Activated T-cell treated with anti-CD3 and anti-CD28 coated beads, Interleukin-2, amount 50 U/mL, for 4 hours (primary cell): ENCODE measurements at regions not wholly inside any gene's neighbourhood (a gene's known extent, or its start where the extent isn't known, plus 50 kb on each side); places are given as distances from the start of the nearest gene placed in this dataset.
"Not testable (repeated sequence)": the region's sequence is repeated elsewhere in the genome, so short reads cannot be mapped to it uniquely, and the experiment has no call there.

ENCODE experiments used
- ATAC-seq, 2 donors: fragments of 200-7000 bp; cut with Tn5 transposase; one replicate each; pipeline ENCODE4 v1.10.0; 2021
- DNase-seq: peaks from one replicate; pipeline ENCODE4 v3.0.0-alpha.2; 2020
- H3K27me3 Mint-ChIP-seq: one replicate; pipeline ENCODE4 v1.8.0; 2021; ENCODE audit warnings: low read depth, mixed read lengths
- H3K36me3 Mint-ChIP-seq: one replicate; pipeline ENCODE4 v1.8.0; 2022; ENCODE audit warnings: mixed read lengths; ENCODE audit not compliant: insufficient read depth
- H3K4me1 Mint-ChIP-seq: one replicate; pipeline ENCODE4 v1.8.0; 2021; ENCODE audit warnings: low read depth, mixed read lengths
- H3K4me3 Mint-ChIP-seq: one replicate; pipeline ENCODE4 v1.8.0; 2021; ENCODE audit warnings: mild to moderate bottlenecking, moderate library complexity, mixed read lengths
- H3K9me3 Mint-ChIP-seq: one replicate; pipeline ENCODE4 v1.8.0; 2021; ENCODE audit warnings: mixed read lengths

DNA sequence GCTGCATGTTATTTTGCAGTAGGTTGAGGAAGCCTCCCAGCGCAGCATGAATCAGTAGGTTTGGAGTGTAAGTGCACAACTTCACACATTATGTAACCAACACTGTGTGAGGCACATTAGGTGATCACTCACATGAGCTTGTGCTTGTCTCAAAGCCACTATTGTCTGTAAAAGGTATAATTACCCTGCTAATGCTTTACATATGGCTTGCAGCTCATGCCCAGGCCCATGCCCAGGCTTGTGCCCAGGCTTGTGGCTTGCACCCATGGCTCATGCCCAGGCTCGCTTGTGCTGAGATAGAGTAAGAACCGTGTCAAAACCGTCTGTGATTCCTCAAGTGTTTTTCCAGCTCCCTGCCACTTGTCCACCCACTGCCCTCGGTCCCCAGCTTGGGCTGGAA, 596.3 kb downstream of the LTN1 start:
- DNase-seq, result no peak
- Mint-ChIP-seq H3K9me3 (peaks cover 5% of the 10 kb centered on the region), H3K27me3 (no peaks in the 10 kb centered on the region), H3K4me3 (no peak overlapping the region), H3K4me1 (no peaks in the 10 kb centered on the region), H3K36me3 (no peaks in the 10 kb centered on the region)
- no peak for ATAC-seq

- no peak for ATAC-seq
- H3K27me3 Mint-ChIP-seq, result no peaks in the 10 kb centered on the region
- H3K4me3 Mint-ChIP-seq, result no peak overlapping the region
- peaks cover 5% of the 10 kb centered on the region for H3K9me3 Mint-ChIP-seq
- no peaks in the 10 kb centered on the region for H3K36me3 Mint-ChIP-seq
- H3K4me1 Mint-ChIP-seq, result no peaks in the 10 kb centered on the region
- no peak for DNase-seq
Observed at GRCh38 chr21:28393279-28393678, 599.4 kb downstream of the LTN1 start.

DNA sequence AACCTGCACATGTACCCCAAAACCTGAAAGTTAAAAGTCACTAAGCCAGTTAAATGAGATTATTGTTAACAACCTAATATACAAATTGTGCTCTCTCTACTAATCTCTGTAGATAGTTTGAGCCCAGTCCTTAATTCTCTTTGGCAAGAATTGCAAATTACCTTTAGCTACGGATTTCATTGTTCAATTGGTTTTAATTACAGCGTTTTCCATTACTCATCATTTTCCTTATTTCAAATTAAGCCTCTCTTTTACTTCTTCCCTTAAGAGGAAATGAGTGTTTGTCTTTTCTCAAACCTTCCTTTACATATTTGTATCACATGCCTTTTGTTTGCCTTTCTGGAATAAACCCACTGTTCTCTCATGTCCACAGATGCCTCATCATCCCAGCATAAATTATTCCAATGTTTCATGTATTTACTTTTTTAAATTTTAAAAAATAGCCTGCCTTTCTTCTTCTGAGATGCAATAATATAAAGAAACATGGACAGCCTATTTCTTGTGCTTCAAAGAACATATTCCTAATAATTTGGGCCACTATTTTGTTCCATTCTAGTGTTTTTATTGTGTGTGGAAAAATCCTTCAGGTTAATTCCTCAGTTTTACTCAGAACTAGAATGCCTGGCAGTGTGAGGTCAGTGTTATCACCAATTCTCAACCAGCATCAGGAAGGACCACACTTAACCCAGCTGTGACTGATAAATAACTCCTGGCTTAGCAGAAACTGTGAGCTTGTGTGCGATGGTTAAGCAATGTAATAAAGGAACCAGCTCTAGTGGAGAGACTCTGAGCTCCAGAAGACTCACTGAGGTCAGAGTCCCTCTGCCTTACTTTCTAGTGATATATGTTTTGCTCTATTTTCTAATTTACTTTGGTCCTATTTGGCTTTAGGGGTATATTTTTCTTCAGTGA, 600.5 kb downstream of the LTN1 start:
- H3K4me3 Mint-ChIP-seq, result no peak overlapping the region
- DNase-seq, result no peak
- ATAC-seq, result no peak
- no peaks in the 10 kb centered on the region for H3K36me3 Mint-ChIP-seq
- no peaks in the 10 kb centered on the region for H3K27me3 Mint-ChIP-seq
- H3K9me3 Mint-ChIP-seq, result peaks cover 5% of the 10 kb centered on the region
- H3K4me1 Mint-ChIP-seq, result no peaks in the 10 kb centered on the region

DNA sequence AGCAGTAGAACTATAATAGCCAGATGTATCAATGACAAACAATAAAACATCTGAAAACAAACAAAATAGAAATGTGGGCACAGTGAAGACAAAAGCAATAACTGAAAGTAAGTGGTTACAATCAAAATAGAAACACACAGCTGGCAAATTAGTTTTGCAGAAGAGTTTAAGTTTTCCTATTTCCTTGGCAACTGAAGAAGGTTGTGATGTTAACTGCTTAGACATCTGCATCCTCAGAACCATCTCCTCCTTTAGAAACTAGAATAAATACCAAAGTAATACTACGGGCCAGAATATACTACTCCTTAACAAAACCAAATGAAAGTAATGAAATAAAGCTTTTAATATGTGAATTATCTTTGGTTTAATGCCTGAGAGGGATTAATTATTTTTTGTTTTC, 605.5 kb downstream of the LTN1 start:
- no peaks in the 10 kb centered on the region for H3K4me1 Mint-ChIP-seq

DNA sequence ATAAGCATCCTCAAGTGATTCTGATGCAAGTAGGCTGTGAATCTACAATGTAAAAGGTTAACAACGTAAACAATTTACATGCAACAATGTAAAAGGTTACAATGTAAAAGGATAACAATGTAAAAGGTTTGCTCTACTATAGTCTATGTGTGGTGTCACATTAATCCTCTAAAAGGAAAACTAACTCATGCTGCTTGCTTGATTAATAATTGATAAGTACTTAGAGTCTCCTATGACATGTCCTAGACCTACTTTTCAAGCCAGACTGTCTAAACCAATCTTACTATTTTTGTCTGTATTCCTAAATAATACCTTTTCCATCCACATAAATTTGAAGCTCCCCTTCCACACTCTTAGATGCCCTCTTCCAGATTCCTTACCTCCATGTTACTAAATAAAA, 606.8 kb downstream of the LTN1 start:
- no peak for DNase-seq
- Mint-ChIP-seq H3K4me1 (no peaks in the 10 kb centered on the region), H3K27me3 (no peaks in the 10 kb centered on the region), H3K4me3 (no peak overlapping the region), H3K36me3 (no peaks in the 10 kb centered on the region), H3K9me3 (no peaks in the 10 kb centered on the region)
- no peak for ATAC-seq

More for the DNA sequence above, 605.5 kb downstream of the LTN1 start:
- DNase-seq (no peak), ATAC-seq (no peak)
- H3K36me3 Mint-ChIP-seq, result no peaks in the 10 kb centered on the region
- H3K9me3 Mint-ChIP-seq, result no peaks in the 10 kb centered on the region
- no peaks in the 10 kb centered on the region for H3K27me3 Mint-ChIP-seq
- H3K4me3 Mint-ChIP-seq, result no peak overlapping the region

DNA sequence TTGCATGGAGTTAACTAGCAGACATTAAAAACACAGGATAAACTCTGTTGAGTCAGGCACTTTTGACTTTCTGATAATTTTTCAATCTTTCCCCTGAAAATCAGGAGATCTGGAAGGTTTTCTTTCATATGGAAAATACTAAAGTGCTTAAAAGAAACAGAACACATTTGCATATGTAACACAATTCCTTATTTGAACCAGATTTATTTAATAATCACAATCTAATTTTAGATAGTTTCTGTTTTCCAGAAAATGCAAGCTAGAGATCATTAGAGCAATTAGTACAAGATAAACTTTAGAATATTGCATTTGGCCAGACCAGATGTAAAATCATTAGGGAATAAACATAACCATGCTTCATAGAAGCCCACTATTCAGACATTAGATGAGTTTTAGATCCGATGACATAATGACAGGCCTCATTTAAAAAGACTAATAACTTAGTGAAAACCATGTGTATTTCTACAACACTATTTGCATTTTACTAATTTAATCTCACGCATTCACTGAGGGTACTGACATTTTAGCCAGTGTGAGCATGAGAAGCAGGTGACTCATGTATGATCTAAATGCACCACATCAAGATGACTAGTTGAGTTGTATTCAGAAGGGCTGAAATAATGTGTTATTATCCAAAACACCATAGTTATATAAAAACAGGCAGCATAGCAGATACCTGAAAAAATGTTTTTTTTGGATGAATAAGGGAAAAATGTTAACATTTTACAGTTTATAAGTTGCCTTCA, 611.5 kb downstream of the LTN1 start:
- H3K4me3 Mint-ChIP-seq, ATAC-seq, H3K9me3 Mint-ChIP-seq, H3K27me3 Mint-ChIP-seq, H3K36me3 Mint-ChIP-seq, DNase-seq, H3K4me1 Mint-ChIP-seq: not testable (repeated sequence)

GRCh38 chr21:28380241-28380640, 612.4 kb downstream of the LTN1 start:
- no peaks in the 10 kb centered on the region for H3K4me1 Mint-ChIP-seq
- no peak for ATAC-seq
- no peaks in the 10 kb centered on the region for H3K27me3 Mint-ChIP-seq
- no peaks in the 10 kb centered on the region for H3K36me3 Mint-ChIP-seq
- no peak for DNase-seq
- H3K9me3 Mint-ChIP-seq, result peaks cover 3% of the 10 kb centered on the region
- H3K4me3 Mint-ChIP-seq, result no peak overlapping the region

- H3K4me3 Mint-ChIP-seq, result no peak overlapping the region
- H3K27me3 Mint-ChIP-seq, result no peaks in the 10 kb centered on the region
- peaks cover 17% of the 10 kb centered on the region for H3K9me3 Mint-ChIP-seq
- H3K4me1 Mint-ChIP-seq, result no peaks in the 10 kb centered on the region
- no peak for ATAC-seq
- H3K36me3 Mint-ChIP-seq, result no peaks in the 10 kb centered on the region
- DNase-seq, result no peak
Observed at GRCh38 chr21:28378026-28378425, 614.7 kb downstream of the LTN1 start.

DNA sequence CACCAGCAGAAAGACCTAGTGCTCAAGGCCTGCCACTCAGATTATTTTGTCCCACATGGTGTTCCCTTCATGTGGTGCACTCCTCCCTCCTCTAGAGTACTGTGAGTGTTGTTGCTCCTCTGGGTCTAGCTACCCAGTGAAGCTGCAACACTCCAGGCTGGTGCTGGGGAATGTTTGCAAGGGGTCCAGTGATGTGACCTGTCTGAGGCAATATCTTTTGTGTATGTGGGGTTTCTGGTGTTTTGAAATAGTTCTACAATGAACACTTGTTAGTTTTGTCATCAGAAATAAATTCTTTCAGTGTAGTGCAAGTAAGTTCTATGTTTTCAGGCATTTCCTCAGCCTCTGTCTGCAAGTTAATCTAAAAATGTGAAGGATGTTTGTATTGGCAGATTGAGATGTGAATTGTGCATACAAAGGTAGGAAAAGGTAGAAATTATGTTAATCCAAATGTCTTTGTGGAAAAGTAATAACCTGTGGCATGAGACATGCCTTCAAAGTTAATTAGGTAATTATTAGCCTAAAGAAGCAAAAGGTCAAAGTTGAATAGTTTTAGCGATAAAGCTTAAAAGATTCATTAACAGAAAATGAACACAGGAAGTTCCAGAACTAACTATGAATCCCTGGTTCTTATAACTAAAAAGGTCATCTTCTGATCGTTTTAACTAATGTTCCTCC, 616.8 kb downstream of the LTN1 start:
- no peak for ATAC-seq
- no peaks in the 10 kb centered on the region for H3K4me1 Mint-ChIP-seq

GRCh38 chr21:28374881-28375280, 617.8 kb downstream of the LTN1 start:
- Mint-ChIP-seq H3K36me3 (no peaks in the 10 kb centered on the region), H3K27me3 (no peaks in the 10 kb centered on the region), H3K4me3 (no peak overlapping the region), H3K9me3 (peaks cover 32% of the 10 kb centered on the region), H3K4me1 (no peaks in the 10 kb centered on the region)
- ATAC-seq (no peak), DNase-seq (no peak)

More for the DNA sequence above, 616.8 kb downstream of the LTN1 start:
- no peak for DNase-seq
- Mint-ChIP-seq H3K27me3 (no peaks in the 10 kb centered on the region), H3K36me3 (no peaks in the 10 kb centered on the region), H3K9me3 (peaks cover 26% of the 10 kb centered on the region), H3K4me3 (no peak overlapping the region)

- H3K4me3 Mint-ChIP-seq, result no peak overlapping the region
- H3K4me1 Mint-ChIP-seq, result no peaks in the 10 kb centered on the region
- DNase-seq, result no peak
- peaks cover 2% of the 10 kb centered on the region for H3K27me3 Mint-ChIP-seq
- H3K36me3 Mint-ChIP-seq, result no peaks in the 10 kb centered on the region
- H3K9me3 Mint-ChIP-seq, result peaks cover 38% of the 10 kb centered on the region
- ATAC-seq, result no peak
Observed at GRCh38 chr21:28371713-28372112, 621.0 kb downstream of the LTN1 start.

GRCh38 chr21:28359300-28359699, 633.4 kb downstream of the LTN1 start:
- H3K9me3 Mint-ChIP-seq, result peaks cover 4% of the 10 kb centered on the region
- no peaks in the 10 kb centered on the region for H3K4me1 Mint-ChIP-seq
- no peaks in the 10 kb centered on the region for H3K27me3 Mint-ChIP-seq
- H3K36me3 Mint-ChIP-seq, result no peaks in the 10 kb centered on the region
- DNase-seq (no peak), ATAC-seq (no peak)
- H3K4me3 Mint-ChIP-seq, result no peak overlapping the region

GRCh38 chr21:28358702-28359101, 634.0 kb downstream of the LTN1 start:
- ATAC-seq (no peak), DNase-seq (no peak)
- peaks cover 2% of the 10 kb centered on the region for H3K9me3 Mint-ChIP-seq
- H3K36me3 Mint-ChIP-seq, result no peaks in the 10 kb centered on the region
- H3K4me1 Mint-ChIP-seq, result no peaks in the 10 kb centered on the region
- no peaks in the 10 kb centered on the region for H3K27me3 Mint-ChIP-seq
- H3K4me3 Mint-ChIP-seq, result no peak overlapping the region

DNA sequence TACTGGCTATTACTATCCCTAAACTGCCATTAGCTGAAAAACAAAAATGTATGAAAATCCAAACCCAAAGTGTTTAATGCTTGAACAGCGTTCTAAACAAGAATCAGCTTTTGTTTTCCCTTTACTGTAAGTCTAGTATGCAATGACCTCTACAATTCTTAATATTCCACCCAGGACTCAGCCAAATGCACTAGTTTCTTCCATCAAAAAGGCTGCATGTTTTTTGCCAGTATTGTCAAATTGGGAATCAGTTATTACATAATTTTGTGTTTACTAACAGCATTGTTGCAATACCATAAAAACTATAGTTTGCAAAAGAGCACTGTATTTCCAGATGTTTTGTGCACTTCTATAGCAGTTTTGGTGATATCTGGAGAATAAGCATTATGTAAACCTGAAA, 634.5 kb downstream of the LTN1 start:
- H3K36me3 Mint-ChIP-seq, result no peaks in the 10 kb centered on the region
- H3K27me3 Mint-ChIP-seq, result no peaks in the 10 kb centered on the region
- H3K4me3 Mint-ChIP-seq, result no peak overlapping the region
- no peak for ATAC-seq
- no peaks in the 10 kb centered on the region for H3K9me3 Mint-ChIP-seq
- no peaks in the 10 kb centered on the region for H3K4me1 Mint-ChIP-seq
- no peak for DNase-seq
